HG03342 (cell line): ENCODE measurements at regions not wholly inside any gene's neighbourhood (a gene's known extent, or its start where the extent isn't known, plus 50 kb on each side); places are given as distances from the start of the nearest gene placed in this dataset.
"Not testable (repeated sequence)": the region's sequence is repeated elsewhere in the genome, so short reads cannot be mapped to it uniquely, and the experiment has no call there.

Experiments
- ATAC-seq: cut with Tn5 transposase; IDR thresholded peaks from one replicate; pipeline ENCODE4 v1.9.1; 2021; ENCODE audit warnings: mild to moderate bottlenecking, moderate library complexity; ENCODE audit not compliant: unreplicated experiment

GRCh38 chr16:75836347-75837010 is 110.2 kb upstream of the CPHXL start:
- ATAC-seq: no peak

DNA sequence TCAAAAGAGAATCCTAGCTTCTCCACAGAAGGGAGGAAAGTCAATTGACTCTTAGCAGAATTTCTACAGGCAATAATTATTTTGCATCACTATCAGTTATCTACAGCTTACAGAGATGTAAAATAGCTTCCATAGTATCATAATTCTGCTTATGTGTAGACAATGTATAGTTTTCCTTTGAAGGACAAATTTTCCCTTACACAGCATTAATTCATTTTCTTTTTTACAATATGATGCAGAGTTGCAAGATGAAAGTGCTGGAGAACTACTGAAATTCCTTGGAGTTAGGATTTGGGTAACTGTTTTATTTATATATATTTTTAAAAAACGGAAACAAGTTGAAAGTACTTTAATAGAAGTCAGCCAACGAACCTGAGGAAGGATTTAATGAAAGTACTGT is 111.0 kb upstream of the CPHXL start:
- no peak for ATAC-seq

GRCh38 chr16:75837681-75838080 is 111.4 kb upstream of the CPHXL start:
- ATAC-seq: no peak

GRCh38 chr16:75841517-75841916 is 115.2 kb upstream of the CPHXL start:
- no peak for ATAC-seq

GRCh38 chr16:75847172-75847571 is 120.9 kb upstream of the CPHXL start:
- no peak for ATAC-seq

DNA sequence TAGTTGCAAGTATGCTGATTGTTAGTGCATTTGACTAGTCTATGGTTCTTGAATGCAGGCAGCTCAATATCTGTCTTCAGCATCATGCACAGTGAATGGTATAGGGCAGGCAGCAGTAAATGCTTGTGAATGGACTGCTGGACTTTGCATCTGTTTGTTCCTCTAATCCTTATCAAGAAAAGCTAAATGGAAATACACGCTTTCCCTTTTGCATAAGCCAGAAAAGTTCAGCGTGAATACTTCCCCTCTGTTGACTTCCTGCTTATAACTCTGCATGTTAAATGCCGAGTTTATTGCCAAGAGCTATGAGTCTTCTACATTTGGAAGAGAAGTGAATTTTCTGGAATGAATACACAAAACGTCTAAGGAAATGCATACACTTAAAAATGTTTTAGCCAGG is 127.9 kb upstream of the CPHXL start:
- ATAC-seq: no peak

GRCh38 chr16:75860326-75861053 is 134.2 kb upstream of the CPHXL start:
- ATAC-seq: no peak

DNA sequence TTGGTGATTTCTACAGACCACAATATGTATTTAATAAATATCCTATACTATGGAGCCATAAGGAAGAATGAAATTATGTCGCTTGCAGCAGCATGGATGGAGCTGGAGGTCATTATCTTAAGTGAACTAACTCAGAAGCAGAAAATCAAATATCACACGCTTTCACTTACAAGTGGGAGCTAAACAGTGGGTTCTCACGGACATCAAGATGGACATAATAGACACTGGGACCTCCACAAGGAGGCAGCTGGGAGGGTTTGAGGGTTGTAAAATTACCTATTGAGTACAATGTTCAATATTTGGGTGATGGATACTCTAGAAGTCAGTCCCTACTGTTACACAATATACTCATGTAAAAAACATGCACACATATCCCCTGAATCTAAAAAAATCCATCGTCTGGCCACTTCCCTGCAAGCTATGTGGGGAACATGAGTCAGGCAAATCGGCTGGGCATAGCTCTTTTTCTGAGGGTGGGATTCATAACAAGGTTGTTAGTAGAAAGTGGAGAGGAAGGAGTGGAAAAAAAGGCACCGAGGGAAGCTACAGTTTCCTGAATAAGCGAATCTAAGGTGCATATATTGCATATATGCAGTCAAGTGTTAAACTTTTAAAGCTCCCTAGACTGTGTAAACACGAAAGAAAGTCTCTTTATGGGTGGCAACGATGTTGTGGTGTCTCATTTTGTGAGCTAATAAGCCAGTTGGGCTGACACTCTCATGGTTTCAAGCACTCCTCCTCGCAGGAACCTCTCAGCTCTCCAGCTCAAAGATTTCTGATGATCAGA is 135.2 kb upstream of the CPHXL start:
- ATAC-seq: no peak

DNA sequence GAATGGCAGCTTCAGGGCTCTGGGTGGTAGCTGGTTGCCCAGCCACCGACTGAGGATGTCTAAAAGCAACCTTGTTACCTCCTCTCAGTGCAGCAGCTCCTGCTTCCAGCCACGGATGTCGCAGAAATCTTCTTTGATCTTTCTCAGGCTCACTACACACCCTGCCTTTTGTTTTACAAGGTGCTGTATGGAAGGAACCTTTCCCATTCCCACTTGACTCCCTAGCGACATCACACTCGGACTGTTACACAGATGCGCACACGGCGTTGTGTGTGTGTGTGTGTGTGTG is 135.8 kb upstream of the CPHXL start:
- no peak for ATAC-seq

GRCh38 chr16:75864243-75864642 is 138.0 kb upstream of the CPHXL start:
- no peak for ATAC-seq

GRCh38 chr16:75865736-75866135 is 139.4 kb upstream of the CPHXL start:
- no peak for ATAC-seq

GRCh38 chr16:75868636-75869632 is 142.6 kb upstream of the CPHXL start:
- ATAC-seq: no peak

DNA sequence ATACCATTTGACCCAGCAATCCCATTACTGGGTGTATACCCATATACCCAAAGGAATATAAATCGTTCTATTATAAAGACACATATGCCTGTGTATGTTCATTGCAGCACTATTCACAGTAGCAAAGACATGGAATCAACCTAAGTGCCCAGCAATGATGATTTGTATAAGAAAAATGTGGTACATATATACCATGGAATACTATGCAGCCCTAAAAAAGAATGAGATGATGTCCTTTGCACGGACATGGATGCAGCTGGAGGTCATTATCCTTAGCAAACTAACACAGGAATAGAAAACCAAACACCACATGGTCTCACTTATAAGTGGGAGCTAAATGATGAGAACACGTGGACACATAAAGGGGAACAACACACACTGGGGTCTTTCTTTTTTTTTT is 155.0 kb upstream of the CPHXL start:
- ATAC-seq: not testable (repeated sequence)

- ATAC-seq: no peak
Observed at GRCh38 chr16:75899163-75899562, 172.9 kb upstream of the CPHXL start.

DNA sequence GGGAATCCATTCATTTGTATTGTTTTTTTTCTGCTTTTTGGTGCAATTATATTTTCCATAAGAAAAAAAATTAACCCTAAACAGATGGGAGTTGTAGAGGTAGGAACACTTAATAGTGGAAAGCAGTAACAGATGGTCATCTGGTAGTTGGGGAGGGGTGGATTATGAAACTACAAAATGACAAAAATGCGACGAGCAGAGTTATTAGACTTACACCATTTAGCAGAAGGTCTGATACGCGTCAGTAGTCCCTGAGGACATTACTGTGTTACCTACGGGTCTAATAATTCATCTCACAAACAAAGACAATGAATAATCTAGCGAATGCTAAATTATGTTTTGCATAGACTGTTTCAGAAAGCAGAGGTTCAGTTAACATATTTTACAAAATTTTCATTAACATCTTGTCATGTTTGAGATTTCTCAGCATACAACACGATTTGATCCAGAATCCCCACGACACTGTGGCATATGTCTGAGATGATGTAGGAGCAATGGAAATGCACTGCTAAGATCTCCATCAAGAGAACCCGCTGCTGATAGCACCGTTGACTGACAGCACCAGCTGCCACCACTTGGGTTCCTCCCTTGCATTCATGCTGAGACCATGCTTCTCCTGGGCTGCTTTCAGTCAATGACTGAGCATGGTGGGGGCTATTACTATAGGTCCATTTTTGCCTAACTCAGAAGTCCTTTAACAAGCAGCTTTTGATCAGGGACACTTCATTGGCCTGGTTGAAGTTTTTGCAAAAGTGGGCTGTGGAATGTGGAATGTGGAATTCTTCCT is 182.2 kb upstream of the CPHXL start:
- ATAC-seq: no peak

DNA sequence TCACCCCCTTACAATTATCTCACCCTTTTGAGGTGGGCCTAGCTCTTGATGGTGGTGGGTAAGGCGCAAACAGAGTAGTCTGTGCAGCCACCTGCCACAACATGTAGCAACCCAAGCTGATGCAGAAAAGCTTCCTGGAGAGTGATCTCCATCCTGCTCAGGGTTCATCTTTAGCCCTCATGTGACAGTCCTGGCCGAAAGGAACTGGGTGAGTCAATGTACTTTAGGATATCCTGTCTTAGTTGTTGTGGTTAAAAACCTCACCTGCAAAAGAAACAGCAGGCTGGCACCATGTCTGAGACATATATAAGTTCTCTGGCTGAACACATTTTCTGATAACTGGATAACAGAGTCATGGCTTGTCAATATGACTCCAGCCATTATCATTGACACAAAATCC is 183.5 kb upstream of the CPHXL start:
- no peak for ATAC-seq

DNA sequence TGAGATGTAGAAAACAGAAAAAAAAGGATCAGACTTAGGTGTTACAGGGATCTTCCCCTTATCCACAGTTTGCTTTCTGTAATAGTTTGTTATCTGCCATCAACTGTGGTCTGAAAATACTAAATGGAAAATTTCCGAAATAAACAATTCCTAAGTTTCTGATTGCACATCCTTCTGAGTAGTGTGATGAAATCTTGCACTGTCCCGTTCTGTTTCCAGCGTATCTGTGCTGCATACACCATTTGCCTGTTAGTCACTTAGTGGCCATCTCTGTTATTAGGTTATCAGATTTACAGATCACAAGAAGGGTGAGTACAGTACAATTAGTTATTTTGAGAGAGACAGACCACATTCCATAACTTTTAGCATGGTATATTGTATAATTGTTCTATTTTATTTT is 185.6 kb upstream of the CPHXL start:
- no peak for ATAC-seq

DNA sequence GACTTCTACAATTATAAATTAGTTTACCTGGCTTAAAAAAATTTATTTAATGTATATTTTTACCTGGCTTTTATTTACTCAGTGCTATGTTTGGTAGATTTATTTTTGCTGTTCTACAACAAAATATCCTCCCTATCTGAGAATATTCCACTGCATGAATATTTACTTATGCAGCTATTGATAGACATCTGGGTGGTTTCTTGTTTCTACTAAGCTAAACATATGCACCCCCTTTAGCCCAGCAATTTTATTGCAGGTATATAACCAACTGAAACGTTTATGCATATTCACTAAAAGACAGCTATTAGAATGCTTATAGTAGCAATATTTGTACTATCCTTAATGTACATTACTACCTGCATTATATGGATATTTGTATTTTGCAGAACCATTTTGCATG is 187.7 kb upstream of the CPHXL start:
- no peak for ATAC-seq

DNA sequence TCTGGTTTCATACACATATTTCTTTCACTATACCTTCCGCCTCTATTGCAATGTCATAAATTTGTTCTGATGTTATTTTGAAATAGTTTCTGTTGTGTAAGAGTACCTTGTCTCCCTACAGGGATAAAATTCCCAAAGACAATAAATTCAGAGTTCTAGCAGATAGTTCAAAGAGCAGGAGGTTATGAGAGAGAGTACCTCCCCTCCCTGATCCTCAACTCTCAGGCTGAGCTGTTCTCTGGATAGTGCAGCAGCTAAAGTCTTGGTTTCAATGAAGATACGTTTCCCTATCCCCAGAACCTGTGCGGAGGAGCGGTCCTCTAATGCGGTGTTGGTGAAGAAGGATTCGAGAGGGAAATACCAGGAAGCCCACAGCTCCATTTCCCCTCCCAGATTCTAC is 190.2 kb upstream of the CPHXL start:
- ATAC-seq: no peak

- ATAC-seq: no peak
Observed at GRCh38 chr16:75918109-75918508, 191.8 kb upstream of the CPHXL start.
